PC-3 (cell line): ENCODE measurements at regions not wholly inside any gene's neighbourhood (a gene's known extent, or its start where the extent isn't known, plus 50 kb on each side); places are given as distances from the start of the nearest gene placed in this dataset.
A peak's percentile ranks its signal among the peaks of the same experiment; 100 is the strongest.

Experiments
- ATAC-seq: fragments of 200-7000 bp; cut with Tn5 transposase; 2 replicates; pipeline ENCODE4 v1.9.1; 2020; ENCODE audit warnings: mild to moderate bottlenecking, moderate library complexity
- BruUV-seq: library from RNA; stranded (reverse); fragments of 400-500 nt; replicated peaks from 2 replicates; lab custom pipeline; 2021; lab: Mats Ljungman, UMichigan
- CTCF ChIA-PET: fragments of 300-600 bp; sonication (Branson Sonifier 250); formaldehyde crosslinking; loops from one replicate; lab custom pipeline; 2022; ENCODE audit warnings: antibody characterized with exemption; lab: Charles Lee
- POLR2A ChIA-PET: fragments of 300-600 bp; sonication (Branson Sonifier 250); formaldehyde crosslinking; loops from one replicate; lab custom pipeline; 2022; ENCODE audit warnings: antibody characterized with exemption; ENCODE audit not compliant: unreplicated experiment; lab: Charles Lee
- DNase-seq: peaks from one replicate; pipeline ENCODE4 v3.0.0-alpha.2; 2015
- H2AFZ ChIP-seq: fragments of 300-600 bp; sonication (generic); 2 replicates; pipeline ENCODE4 v1.6.0; 2016; ENCODE audit warnings: antibody characterized with exemption, low read length
- H3F3A ChIP-seq: fragments of 300-600 bp; sonication (generic); one replicate; pipeline ENCODE4 v1.6.0; 2017; ENCODE audit warnings: antibody characterized with exemption, low read length, control low read depth, mild to moderate bottlenecking; ENCODE audit not compliant: unreplicated experiment
- H3K27ac ChIP-seq: fragments of 300-600 bp; sonication (generic); 2 replicates; pipeline ENCODE4 v1.5.1; 2016; ENCODE audit warnings: mild to moderate bottlenecking, low read length
- H3K27me3 ChIP-seq: fragments of 300-600 bp; sonication (generic); 2 replicates; pipeline ENCODE4 v1.6.1; 2016; ENCODE audit warnings: low read length, mixed read lengths
- H3K36me3 ChIP-seq: fragments of 300-600 bp; sonication (generic); 2 replicates; pipeline ENCODE4 v1.6.1; 2016; ENCODE audit warnings: low read depth, mixed run types, low read length, mixed read lengths
- H3K4me1 ChIP-seq: fragments of 300-600 bp; sonication (generic); 2 replicates; pipeline ENCODE4 v1.5.1; 2016; ENCODE audit warnings: low read length; ENCODE audit not compliant: insufficient read depth
- H3K4me2 ChIP-seq: fragments of 300-600 bp; sonication (generic); 2 replicates; pipeline ENCODE4 v1.6.0; 2016; ENCODE audit warnings: low read length
- H3K4me3 ChIP-seq: fragments of 300-600 bp; sonication (generic); 2 replicates; pipeline ENCODE4 v1.5.1; 2016; ENCODE audit warnings: mild to moderate bottlenecking, low read length, mixed read lengths
- H3K79me2 ChIP-seq: fragments of 300-600 bp; sonication (generic); 2 replicates; pipeline ENCODE4 v1.6.1; 2017; ENCODE audit warnings: low read length, mixed read lengths
- H3K9ac ChIP-seq: fragments of 300-600 bp; sonication (generic); 2 replicates; pipeline ENCODE4 v1.6.0; 2016; ENCODE audit warnings: mild to moderate bottlenecking, low read length
- H3K9me2 ChIP-seq: fragments of 300-600 bp; sonication (generic); replicated peaks from 2 replicates; pipeline ENCODE4 v1.6.1; 2016; ENCODE audit warnings: mixed run types, low read length, mixed read lengths
- H3K9me3 ChIP-seq: fragments of 300-600 bp; sonication (generic); 2 replicates; pipeline ENCODE4 v1.6.1; 2016; ENCODE audit warnings: low read length, mixed read lengths
- H4K20me1 ChIP-seq: fragments of 300-600 bp; sonication (generic); 2 replicates; pipeline ENCODE4 v1.6.1; 2016; ENCODE audit warnings: low read length, mixed read lengths
- EZH2 ChIP-seq: fragments of 300-600 bp; sonication (generic); IDR thresholded peaks from one replicate; pipeline ENCODE4 v1.6.1; 2017; ENCODE audit warnings: antibody characterized with exemption, mild to moderate bottlenecking, low read length; ENCODE audit not compliant: unreplicated experiment
- EZH2phosphoT487 ChIP-seq: fragments of 300-600 bp; sonication (generic); IDR thresholded peaks from 2 replicates; pipeline ENCODE4 v1.6.1; 2018; ENCODE audit warnings: mild to moderate bottlenecking, antibody characterized with exemption, low read length, borderline replicate concordance
- intact Hi-C: fragments of 100-400 bp; cut with micrococcal nuclease; formaldehyde crosslinking; loops from 2 replicates; pipeline ENCODE4 v1.9.0; 2023
- TF ChIP-seq, protein P1 (sequence below): fragments of 300-600 bp; sonication (generic); conservative IDR thresholded peaks from 2 replicates; pipeline ENCODE4 v1.5.1; 2017; ENCODE audit warnings: antibody characterized with exemption, low read depth, mild to moderate bottlenecking, low read length

DNA sequence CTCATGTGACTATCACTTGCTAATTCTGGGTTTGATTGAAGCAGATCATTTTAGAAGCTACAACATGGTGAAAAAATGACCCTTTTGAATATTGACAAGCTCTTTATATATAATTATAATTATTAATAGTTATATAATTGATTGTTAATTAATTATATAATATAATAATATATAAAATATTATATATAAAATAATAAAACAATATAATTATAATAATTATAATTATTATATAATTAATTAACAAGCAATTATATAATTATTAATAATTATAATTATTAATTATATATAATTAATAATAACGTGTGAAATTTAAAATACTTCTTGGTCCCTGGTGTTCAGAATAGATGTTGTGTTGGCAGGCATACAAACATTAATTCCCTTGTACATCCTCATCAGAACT is 404.1 kb upstream of the CDH19 start:
- Histone ChIP-seq H3F3A (no peaks in the 10 kb centered on the region), H3K4me2 (no peak overlapping the region), H4K20me1 (no peaks in the 10 kb centered on the region), H3K27me3 (no peaks in the 10 kb centered on the region), H3K9ac (no peak overlapping the region), H3K79me2 (no peaks in the 10 kb centered on the region), H2AFZ (no peak overlapping the region), H3K36me3 (no peaks in the 10 kb centered on the region), H3K9me3 (no peaks in the 10 kb centered on the region), H3K27ac (no peak overlapping the region), H3K4me1 (peaks cover 7% of the 10 kb centered on the region; the same call in 1 of the 2 replicates), H3K9me2 (no peaks in the 10 kb centered on the region), H3K4me3 (no peak overlapping the region)
- intact Hi-C loops: no loop called here
- no TSS peak for BruUV-seq
- POLR2A ChIA-PET: no interaction called here
- no peak for DNase-seq
- TF ChIP-seq, protein P1, sequence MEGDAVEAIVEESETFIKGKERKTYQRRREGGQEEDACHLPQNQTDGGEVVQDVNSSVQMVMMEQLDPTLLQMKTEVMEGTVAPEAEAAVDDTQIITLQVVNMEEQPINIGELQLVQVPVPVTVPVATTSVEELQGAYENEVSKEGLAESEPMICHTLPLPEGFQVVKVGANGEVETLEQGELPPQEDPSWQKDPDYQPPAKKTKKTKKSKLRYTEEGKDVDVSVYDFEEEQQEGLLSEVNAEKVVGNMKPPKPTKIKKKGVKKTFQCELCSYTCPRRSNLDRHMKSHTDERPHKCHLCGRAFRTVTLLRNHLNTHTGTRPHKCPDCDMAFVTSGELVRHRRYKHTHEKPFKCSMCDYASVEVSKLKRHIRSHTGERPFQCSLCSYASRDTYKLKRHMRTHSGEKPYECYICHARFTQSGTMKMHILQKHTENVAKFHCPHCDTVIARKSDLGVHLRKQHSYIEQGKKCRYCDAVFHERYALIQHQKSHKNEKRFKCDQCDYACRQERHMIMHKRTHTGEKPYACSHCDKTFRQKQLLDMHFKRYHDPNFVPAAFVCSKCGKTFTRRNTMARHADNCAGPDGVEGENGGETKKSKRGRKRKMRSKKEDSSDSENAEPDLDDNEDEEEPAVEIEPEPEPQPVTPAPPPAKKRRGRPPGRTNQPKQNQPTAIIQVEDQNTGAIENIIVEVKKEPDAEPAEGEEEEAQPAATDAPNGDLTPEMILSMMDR: no peak
- TF ChIP-seq EZH2 (no peak), EZH2phosphoT487 (no peak)
- CTCF ChIA-PET: no interaction called here
- ATAC-seq: no peak

DNA sequence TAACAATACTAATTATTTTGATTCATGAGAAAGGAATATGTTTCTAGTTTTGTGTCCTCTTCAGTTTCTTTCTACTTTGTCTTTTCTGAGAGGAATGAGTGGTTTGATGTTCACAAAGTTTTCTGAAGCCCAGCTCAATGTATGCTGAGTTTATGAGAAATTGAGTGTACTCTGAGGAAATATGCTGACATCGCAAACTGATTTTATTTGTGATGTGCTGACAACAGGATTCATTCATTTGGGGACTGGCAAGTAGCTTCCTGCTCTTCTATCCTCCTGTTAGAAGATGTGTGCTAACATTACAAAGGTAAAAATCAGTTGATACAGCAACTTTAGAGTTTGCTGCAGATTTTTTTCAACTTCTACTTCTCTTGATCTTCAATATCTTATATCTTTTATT is 403.2 kb upstream of the CDH19 start:
- intact Hi-C loops: no loop called here
- Histone ChIP-seq H3K79me2 (no peaks in the 10 kb centered on the region), H3K4me1 (peaks cover 9% of the 10 kb centered on the region; the same call in 1 of the 2 replicates), H4K20me1 (no peaks in the 10 kb centered on the region), H3K9me3 (no peaks in the 10 kb centered on the region), H3K36me3 (no peaks in the 10 kb centered on the region), H3K27ac (no peak overlapping the region), H3K4me2 (no peak overlapping the region), H3K9me2 (no peaks in the 10 kb centered on the region), H3F3A (no peaks in the 10 kb centered on the region), H3K4me3 (no peak overlapping the region), H2AFZ (no peak overlapping the region), H3K27me3 (no peaks in the 10 kb centered on the region), H3K9ac (no peak overlapping the region)
- ChIA-PET POLR2A (no interaction called here), CTCF (no interaction called here)
- no peak for ATAC-seq
- DNase-seq: no peak
- no TSS peak for BruUV-seq
- TF ChIP-seq EZH2 (no peak), EZH2phosphoT487 (no peak)
- TF ChIP-seq, protein P1: no peak

DNA sequence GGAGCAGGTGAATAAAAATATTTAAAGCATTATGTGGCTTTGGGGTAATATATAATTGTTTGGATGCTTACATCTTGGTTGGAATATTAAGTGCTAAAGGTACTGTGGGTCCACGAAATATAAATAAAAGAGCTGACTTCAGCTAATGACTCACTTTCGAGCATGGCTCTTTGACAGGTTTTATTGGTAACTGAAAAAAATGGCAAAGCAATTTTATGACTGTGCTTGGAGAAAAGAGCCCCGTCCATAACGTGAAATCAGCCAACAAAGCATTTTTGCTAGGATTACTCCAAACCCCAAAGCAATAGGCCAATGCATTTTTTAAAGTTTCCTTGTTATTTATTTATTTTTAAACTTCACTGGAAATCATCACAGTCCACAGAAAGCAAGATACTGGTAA is 397.2 kb upstream of the CDH19 start:
- Histone ChIP-seq H3K4me1 (peaks cover 17% of the 10 kb centered on the region), H3K9me2 (no peaks in the 10 kb centered on the region), H3K27me3 (no peaks in the 10 kb centered on the region), H4K20me1 (no peaks in the 10 kb centered on the region), H3K79me2 (no peaks in the 10 kb centered on the region), H2AFZ (no peak overlapping the region), H3K27ac (peak overlapping the region; percentile 49), H3K9ac (no peak overlapping the region), H3K36me3 (no peaks in the 10 kb centered on the region), H3K4me2 (peak overlapping the region; percentile 29), H3K4me3 (no peak overlapping the region), H3K9me3 (no peaks in the 10 kb centered on the region), H3F3A (no peaks in the 10 kb centered on the region)
- ChIA-PET CTCF (no interaction called here), POLR2A (no interaction called here)
- ATAC-seq (peak; percentile 87), DNase-seq (peak; percentile 72)
- TF ChIP-seq, protein P1: no peak
- TF ChIP-seq EZH2phosphoT487 (no peak), EZH2 (no peak)
- no TSS peak for BruUV-seq
- intact Hi-C loops: no loop called here
